Astrocyte (in vitro differentiated cells and primary cell): ENCODE measurements at regions not wholly inside any gene's neighbourhood (a gene's known extent, or its start where the extent isn't known, plus 50 kb on each side); places are given as distances from the start of the nearest gene placed in this dataset.

Experiments used
- CTCF ChIP-seq: IDR thresholded peaks from 2 replicates; pipeline ENCODE4 v1.5.1; 2011; ENCODE audit warnings: low read depth, mild to moderate bottlenecking, inconsistent platforms, low read length, moderate library complexity; ENCODE audit not compliant: insufficient read depth
- EZH2 ChIP-seq: IDR thresholded peaks from 2 replicates; pipeline ENCODE4 v1.6.1; 2012; ENCODE audit warnings: mild to moderate bottlenecking, low read length, inconsistent platforms; ENCODE audit not compliant: insufficient read depth

- TF ChIP-seq CTCF (no peak), EZH2 (no peak)
Observed at GRCh38 chr6:6717953-6718352, 129.4 kb downstream of the LY86 start.
